WERI-Rb-1 (cell line): ENCODE measurements at regions not wholly inside any gene's neighbourhood (a gene's known extent, or its start where the extent isn't known, plus 50 kb on each side); places are given as distances from the start of the nearest gene placed in this dataset.

Experiments
- DNase-seq: peaks from one replicate; pipeline ENCODE4 v3.0.0-alpha.2; 2020
- H3K27ac ChIP-seq: fragments of 250-450 bp; sonication (Bioruptor Pico); 2 replicates; pipeline ENCODE4 v1.5.1; 2020; ENCODE audit warnings: mild to moderate bottlenecking, moderate library complexity
- H3K27me3 ChIP-seq: fragments of 250-450 bp; sonication (Bioruptor Pico); 2 replicates; pipeline ENCODE4 v1.5.1; 2021; ENCODE audit warnings: mild to moderate bottlenecking, low read depth, moderate library complexity; ENCODE audit not compliant: insufficient read depth, severe bottlenecking
- H3K36me3 ChIP-seq: fragments of 250-450 bp; sonication (Bioruptor Pico); 2 replicates; pipeline ENCODE4 v1.5.1; 2020; ENCODE audit warnings: mild to moderate bottlenecking, moderate library complexity
- H3K4me3 ChIP-seq: 2 replicates; pipeline ENCODE4 v1.5.1; 2011; ENCODE audit warnings: low read depth, mild to moderate bottlenecking, control low read depth, low read length
- H3K9me3 ChIP-seq: fragments of 250-450 bp; sonication (Bioruptor Pico); 2 replicates; pipeline ENCODE4 v1.5.1; 2021; ENCODE audit warnings: mild to moderate bottlenecking, moderate library complexity; ENCODE audit not compliant: severe bottlenecking
- CTCF ChIP-seq: IDR thresholded peaks from 2 replicates; pipeline ENCODE4 v1.5.1; 2011; ENCODE audit warnings: low read depth, mild to moderate bottlenecking, control low read depth, inconsistent platforms, low read length

- Histone ChIP-seq H3K4me3 (no peak overlapping the region), H3K27me3 (no peaks in the 10 kb centered on the region), H3K36me3 (no peaks in the 10 kb centered on the region), H3K9me3 (no peaks in the 10 kb centered on the region), H3K27ac (no peak overlapping the region)
- no peak for DNase-seq
- no peak for TF ChIP-seq CTCF
Observed at GRCh38 chr7:84664626-84665025, 470.0 kb upstream of the SEMA3A start.

GRCh38 chr7:84663224-84663623 is 468.6 kb upstream of the SEMA3A start:
- no peak overlapping the region for H3K4me3 ChIP-seq
- no peak for DNase-seq
- no peaks in the 10 kb centered on the region for H3K27me3 ChIP-seq
- H3K9me3 ChIP-seq: no peaks in the 10 kb centered on the region
- no peak overlapping the region for H3K27ac ChIP-seq
- no peaks in the 10 kb centered on the region for H3K36me3 ChIP-seq
- TF ChIP-seq CTCF: no peak

GRCh38 chr7:84658286-84658685 is 463.7 kb upstream of the SEMA3A start:
- no peak for DNase-seq
- Histone ChIP-seq H3K9me3 (no peaks in the 10 kb centered on the region), H3K27ac (no peak overlapping the region), H3K36me3 (no peaks in the 10 kb centered on the region), H3K4me3 (no peak overlapping the region), H3K27me3 (no peaks in the 10 kb centered on the region)
- no peak for TF ChIP-seq CTCF

- Histone ChIP-seq H3K4me3 (no peak overlapping the region), H3K9me3 (no peaks in the 10 kb centered on the region), H3K27me3 (no peaks in the 10 kb centered on the region), H3K27ac (no peak overlapping the region), H3K36me3 (no peaks in the 10 kb centered on the region)
- no peak for DNase-seq
- TF ChIP-seq CTCF: no peak
Observed at GRCh38 chr7:84654273-84654672, 459.7 kb upstream of the SEMA3A start.

GRCh38 chr7:84651876-84652275 is 457.3 kb upstream of the SEMA3A start:
- DNase-seq: no peak
- Histone ChIP-seq H3K27me3 (no peaks in the 10 kb centered on the region), H3K9me3 (no peaks in the 10 kb centered on the region), H3K27ac (no peak overlapping the region), H3K4me3 (no peak overlapping the region), H3K36me3 (no peaks in the 10 kb centered on the region)
- TF ChIP-seq CTCF: no peak
